ENCODE measurements at regions not wholly inside any gene's neighbourhood (a gene's known extent, or its start where the extent isn't known, plus 50 kb on each side); places are given as distances from the start of the nearest gene placed in this dataset.

DNA sequence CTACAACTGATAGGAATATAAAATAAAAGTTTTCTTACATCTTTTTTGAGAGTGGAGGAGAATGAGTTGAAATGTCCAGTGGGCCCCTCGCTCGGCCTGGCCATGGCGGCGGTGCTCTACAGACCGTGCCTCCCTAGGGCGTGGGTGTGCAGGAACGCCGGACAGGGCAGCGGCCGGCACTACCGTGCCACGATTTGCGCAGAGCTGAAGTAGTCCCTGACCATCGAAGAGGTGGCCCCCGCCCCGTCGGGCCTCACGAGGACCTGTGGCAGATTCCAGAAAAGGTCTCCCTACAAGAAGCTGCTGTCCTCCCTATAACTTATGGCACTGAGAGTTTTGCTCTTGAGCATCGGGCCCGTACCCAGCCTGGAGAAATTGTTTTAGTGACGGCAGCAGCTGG lies 228.9 kb upstream of the ARHGAP24 start:
- intact Hi-C loops (cut with DNase I; ENCODE audit: low total_unique reads) (no loop called here), in situ Hi-C loops (cut with MboI; ENCODE audit: low pct_ligation_motif_present in 1 of 4, low pct_unique_long_range_greater_than_20kb in 1 of 4, low sequenced_read_pairs in 3 of 4) (no loop called here)
- Histone ChIP-seq H3K4me1 (no peaks in the 10 kb centered on the region), H3K27me3 (no peaks in the 10 kb centered on the region), H3K9me3 (no peaks in the 10 kb centered on the region), H3K27ac (no peak overlapping the region), H3K36me3 (no peaks in the 10 kb centered on the region), H3K4me3 (no peak overlapping the region)
- TF ChIP-seq POLR2A (IDR thresholded peaks at IDR 0.05) (no peak), EP300 (IDR thresholded peaks at IDR 0.05; ENCODE audit: low read depth) (no peak), CTCF (IDR thresholded peaks at IDR 0.05) (no peak), POLR2AphosphoS5 (IDR thresholded peaks at IDR 0.05) (no peak)
- DNase-seq = no peak
- 95% methylated on average over 20 of the region's 21 CpGs; no CpG with 5 or more reads in 1 of the 2 donors for WGBS, 2 donors (ENCODE audit: low coverage in 1 of 2)

DNA sequence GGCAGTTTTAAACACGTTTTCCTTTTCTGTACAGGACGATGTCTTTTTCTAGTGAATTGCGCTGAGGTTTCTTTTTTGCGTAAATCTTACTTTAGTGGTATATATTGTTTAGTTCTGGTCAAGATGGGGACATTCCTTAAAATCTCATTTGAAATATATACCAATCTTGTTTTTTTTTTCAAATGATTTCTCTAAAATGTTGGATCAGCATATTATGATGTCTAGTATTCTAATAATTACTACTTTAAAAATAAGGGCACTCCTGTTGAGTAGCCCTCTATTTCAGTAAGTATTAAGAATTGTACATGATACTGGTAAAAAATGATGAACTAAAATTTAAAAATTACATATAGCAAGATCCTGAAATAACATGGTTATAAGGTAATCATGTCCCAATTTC lies 224.1 kb upstream of the ARHGAP24 start:
- TF ChIP-seq EP300 (IDR thresholded peaks at IDR 0.05; ENCODE audit: low read depth) (no peak), CTCF (IDR thresholded peaks at IDR 0.05) (no peak), POLR2AphosphoS5 (IDR thresholded peaks at IDR 0.05) (no peak), POLR2A (IDR thresholded peaks at IDR 0.05) (no peak)
- peaks cover 4 to 7% of the 10 kb centered on the region in 2 donors for H3K9me3 ChIP-seq
- H3K36me3 ChIP-seq = no peaks in the 10 kb centered on the region
- intact Hi-C loops (cut with DNase I; ENCODE audit: low total_unique reads) (no loop called here), in situ Hi-C loops (cut with MboI; ENCODE audit: low pct_ligation_motif_present in 1 of 4, low pct_unique_long_range_greater_than_20kb in 1 of 4, low sequenced_read_pairs in 3 of 4) (no loop called here)
- no peak for DNase-seq
- H3K27ac ChIP-seq = no peak overlapping the region
- WGBS, 2 donors (ENCODE audit: low coverage in 1 of 2) = 62 to 66% methylated on average over 4 of the region's 4 CpGs
- no peaks in the 10 kb centered on the region for H3K27me3 ChIP-seq
- no peaks in the 10 kb centered on the region for H3K4me1 ChIP-seq
- H3K4me3 ChIP-seq = no peak overlapping the region

DNA sequence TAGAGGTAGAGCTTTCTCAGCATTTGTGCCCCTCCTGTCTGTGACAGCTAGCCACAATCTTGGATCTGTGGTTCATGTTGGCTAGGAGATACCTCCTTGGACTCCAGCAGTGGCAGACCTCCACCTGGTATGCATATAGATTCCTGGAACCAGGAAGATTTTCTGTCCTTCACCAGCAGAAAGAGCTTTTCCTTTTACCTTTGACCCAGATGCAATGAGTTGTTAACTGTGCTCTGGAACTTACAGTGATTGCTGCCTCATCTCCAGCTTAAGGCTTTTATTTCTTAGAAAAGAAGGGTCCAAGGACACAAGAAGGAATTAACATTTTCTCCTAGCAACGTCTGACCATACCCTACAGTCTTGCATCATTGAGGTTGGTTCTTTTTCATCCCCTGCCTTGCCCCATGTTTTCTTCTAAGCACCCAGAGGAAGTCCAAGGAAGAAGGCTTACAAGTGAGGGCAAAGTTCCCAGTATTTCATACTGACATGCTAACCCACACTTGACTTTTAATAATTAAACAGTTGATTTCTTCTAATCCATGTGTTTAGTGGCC lies 217.1 kb upstream of the ARHGAP24 start:
- peaks cover 4 to 7% of the 10 kb centered on the region in 2 donors for H3K9me3 ChIP-seq
- DNase-seq = no peak
- H3K4me3 ChIP-seq = no peak overlapping the region
- in situ Hi-C loops (cut with MboI; ENCODE audit: low pct_ligation_motif_present in 1 of 4, low pct_unique_long_range_greater_than_20kb in 1 of 4, low sequenced_read_pairs in 3 of 4) = no loop called here
- no peak for TF ChIP-seq POLR2A (IDR thresholded peaks at IDR 0.05)
- no peak for TF ChIP-seq POLR2AphosphoS5 (IDR thresholded peaks at IDR 0.05)
- TF ChIP-seq EP300 (IDR thresholded peaks at IDR 0.05; ENCODE audit: low read depth) = no peak
- TF ChIP-seq CTCF (IDR thresholded peaks at IDR 0.05) = no peak
- H3K4me1 ChIP-seq = peaks cover 0 to 5% (median 0%) of the 10 kb centered on the region in 4 donors
- 9 to 38% methylated on average over 1 of the region's 1 CpG for WGBS, 2 donors (ENCODE audit: low coverage in 1 of 2)
- H3K27me3 ChIP-seq = no peaks in the 10 kb centered on the region
- no peak overlapping the region for H3K27ac ChIP-seq
- intact Hi-C loops (cut with DNase I; ENCODE audit: low total_unique reads) = no loop called here
- no peaks in the 10 kb centered on the region for H3K36me3 ChIP-seq

DNA sequence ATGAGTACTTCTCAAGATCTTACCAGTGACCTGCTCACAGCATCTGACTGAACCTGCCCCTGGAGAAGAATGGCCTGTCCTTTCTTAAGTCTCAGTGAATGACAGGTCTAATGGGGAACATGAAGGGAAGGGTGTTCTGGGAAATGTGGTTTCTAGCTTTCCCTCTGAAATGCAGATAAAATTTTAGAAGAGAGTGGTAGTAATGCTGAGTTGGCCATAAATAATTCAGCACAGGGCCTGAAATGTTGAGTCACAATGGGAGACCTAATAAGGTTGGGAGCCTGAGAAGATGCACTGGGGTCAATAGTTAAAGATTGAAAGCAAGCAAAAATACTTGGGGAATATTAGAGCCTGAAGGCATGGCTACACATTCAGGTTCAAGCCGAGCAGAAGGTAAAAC lies 214.9 kb upstream of the ARHGAP24 start:
- TF ChIP-seq CTCF (IDR thresholded peaks at IDR 0.05) (no peak), EP300 (IDR thresholded peaks at IDR 0.05; ENCODE audit: low read depth) (no peak), POLR2A (IDR thresholded peaks at IDR 0.05) (no peak), POLR2AphosphoS5 (IDR thresholded peaks at IDR 0.05) (no peak)
- Histone ChIP-seq H3K4me1 (peaks cover 0 to 5% (median 0%) of the 10 kb centered on the region in 4 donors), H3K36me3 (no peaks in the 10 kb centered on the region), H3K4me3 (no peak overlapping the region), H3K27me3 (no peaks in the 10 kb centered on the region), H3K27ac (no peak overlapping the region), H3K9me3 (no peaks in the 10 kb centered on the region)
- in situ Hi-C loops (cut with MboI; ENCODE audit: low pct_ligation_motif_present in 1 of 4, low pct_unique_long_range_greater_than_20kb in 1 of 4, low sequenced_read_pairs in 3 of 4) = no loop called here
- no peak for DNase-seq
- WGBS, 2 donors (ENCODE audit: low coverage in 1 of 2) = 70 to 86% methylated on average over 1 of the region's 1 CpG
- intact Hi-C loops (cut with DNase I; ENCODE audit: low total_unique reads) = no loop called here
